Natural killer cell (primary cell): ENCODE measurements at regions not wholly inside any gene's neighbourhood (a gene's known extent, or its start where the extent isn't known, plus 50 kb on each side); places are given as distances from the start of the nearest gene placed in this dataset.

Experiments used
- ATAC-seq, 3 donors: fragments of 150-1000 bp in 2 of 3; fragments of 200-7000 bp in 1 of 3; cut with Tn5 transposase; 1 replicate in 1 of 3; 2 replicates in 2 of 3; pipeline ENCODE4 v1.10.0; 2021; ENCODE audit warnings: mild to moderate bottlenecking in 2 of 3, moderate library complexity in 2 of 3
- DNase-seq, 2 donors: peaks; one replicate each; pipeline versions ENCODE4 v3.0.0 to v3.0.0-alpha.2; 2013 to 2021; ENCODE audit warnings: mixed read lengths in 1 of 2
- H3K27ac ChIP-seq: one replicate; pipeline ENCODE4 v1.5.1; 2013; ENCODE audit warnings: mild to moderate bottlenecking, low read length
- H3K27me3 ChIP-seq: one replicate; pipeline ENCODE4 v1.6.1; 2013; ENCODE audit warnings: low read length; ENCODE audit not compliant: control insufficient read depth, insufficient read depth
- H3K36me3 ChIP-seq: one replicate; pipeline ENCODE4 v1.6.1; 2013; ENCODE audit warnings: low read length; ENCODE audit not compliant: control insufficient read depth, insufficient read depth
- H3K4me1 ChIP-seq: one replicate; pipeline ENCODE4 v1.6.1; 2013; ENCODE audit warnings: low read length; ENCODE audit not compliant: control insufficient read depth, insufficient read depth
- H3K4me3 ChIP-seq: one replicate; pipeline ENCODE4 v1.5.1; 2013; ENCODE audit warnings: low read length
- H3K9me3 ChIP-seq: one replicate; pipeline ENCODE4 v1.6.1; 2013; ENCODE audit warnings: low read length; ENCODE audit not compliant: control insufficient read depth, insufficient read depth
- H3K27ac Mint-ChIP-seq, 2 donors: one replicate each; pipeline ENCODE4 v1.8.0; 2022; ENCODE audit warnings: mild to moderate bottlenecking in 2 of 2, mixed read lengths in 2 of 2, moderate library complexity in 1 of 2
- H3K27me3 Mint-ChIP-seq, 2 donors: one replicate each; pipeline ENCODE4 v1.8.0; 2022; ENCODE audit warnings: low read depth in 2 of 2, mixed read lengths in 2 of 2
- H3K36me3 Mint-ChIP-seq: one replicate; pipeline ENCODE4 v1.8.0; 2022; ENCODE audit warnings: mixed read lengths
- H3K4me1 Mint-ChIP-seq, 2 donors: one replicate each; pipeline ENCODE4 v1.8.0; 2022; ENCODE audit warnings: mixed read lengths in 2 of 2
- H3K4me3 Mint-ChIP-seq: one replicate; pipeline ENCODE4 v1.8.0; 2022; ENCODE audit warnings: mild to moderate bottlenecking, moderate library complexity, mixed read lengths
- H3K9me3 Mint-ChIP-seq, 2 donors: one replicate each; pipeline ENCODE4 v1.8.0; 2022; ENCODE audit warnings: mixed read lengths in 2 of 2
- WGBS: methylation state at CpG from one replicate; pipeline ENCODE4 v1.1.7; 2013; ENCODE audit warnings: missing lambda C conversion rate; ENCODE audit not compliant: insufficient coverage; 5-methylcytosine and 5-hydroxymethylcytosine counted together
- intact Hi-C: fragments of 100-400 bp; cut with micrococcal nuclease; formaldehyde crosslinking; loops from one replicate; pipeline ENCODE4 v1.14.2; 2022
- TF ChIP-seq, protein P1 (sequence below): fragments of 200-600 bp; IDR thresholded peaks from one replicate; pipeline ENCODE4 v1.8.0; 2022; ENCODE audit warnings: antibody characterized with exemption

DNA sequence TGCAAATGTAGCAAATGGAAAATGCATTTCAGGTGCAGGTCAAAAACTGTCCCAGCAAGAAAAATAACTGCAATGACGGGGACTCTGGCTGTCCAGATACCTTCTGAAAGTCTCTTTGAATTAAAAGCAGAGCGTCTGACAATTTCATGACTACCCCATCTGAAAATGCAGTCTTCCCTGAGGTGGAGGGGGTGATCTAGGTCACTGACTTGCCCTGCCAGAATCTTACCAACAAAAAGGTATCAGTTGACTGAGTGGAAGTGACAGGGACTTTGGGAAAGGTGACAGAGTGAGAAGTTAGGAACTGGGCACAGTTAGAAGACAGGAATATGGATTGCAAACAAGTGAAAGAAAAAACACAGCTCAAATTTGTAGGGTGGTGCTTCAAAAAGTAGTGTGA, 402.2 kb downstream of the DHX35 start:
- Mint-ChIP-seq H3K36me3 (peaks cover 8% of the 10 kb centered on the region), H3K4me3 (no peak overlapping the region), H3K27ac (no peak overlapping the region), H3K9me3 (peaks cover 8 to 13% of the 10 kb centered on the region in 2 donors), H3K27me3 (no peaks in the 10 kb centered on the region), H3K4me1 (no peaks in the 10 kb centered on the region)
- WGBS, result 70% methylated on average over 2 of the region's 2 CpGs
- Histone ChIP-seq H3K4me1 (no peaks in the 10 kb centered on the region), H3K36me3 (no peaks in the 10 kb centered on the region), H3K27me3 (no peaks in the 10 kb centered on the region), H3K9me3 (no peaks in the 10 kb centered on the region), H3K27ac (no peak overlapping the region), H3K4me3 (no peak overlapping the region)
- intact Hi-C loops, result no loop called here
- ATAC-seq (no peak), DNase-seq (no peak)
- TF ChIP-seq, protein P1, sequence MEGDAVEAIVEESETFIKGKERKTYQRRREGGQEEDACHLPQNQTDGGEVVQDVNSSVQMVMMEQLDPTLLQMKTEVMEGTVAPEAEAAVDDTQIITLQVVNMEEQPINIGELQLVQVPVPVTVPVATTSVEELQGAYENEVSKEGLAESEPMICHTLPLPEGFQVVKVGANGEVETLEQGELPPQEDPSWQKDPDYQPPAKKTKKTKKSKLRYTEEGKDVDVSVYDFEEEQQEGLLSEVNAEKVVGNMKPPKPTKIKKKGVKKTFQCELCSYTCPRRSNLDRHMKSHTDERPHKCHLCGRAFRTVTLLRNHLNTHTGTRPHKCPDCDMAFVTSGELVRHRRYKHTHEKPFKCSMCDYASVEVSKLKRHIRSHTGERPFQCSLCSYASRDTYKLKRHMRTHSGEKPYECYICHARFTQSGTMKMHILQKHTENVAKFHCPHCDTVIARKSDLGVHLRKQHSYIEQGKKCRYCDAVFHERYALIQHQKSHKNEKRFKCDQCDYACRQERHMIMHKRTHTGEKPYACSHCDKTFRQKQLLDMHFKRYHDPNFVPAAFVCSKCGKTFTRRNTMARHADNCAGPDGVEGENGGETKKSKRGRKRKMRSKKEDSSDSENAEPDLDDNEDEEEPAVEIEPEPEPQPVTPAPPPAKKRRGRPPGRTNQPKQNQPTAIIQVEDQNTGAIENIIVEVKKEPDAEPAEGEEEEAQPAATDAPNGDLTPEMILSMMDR, result no peak

DNA sequence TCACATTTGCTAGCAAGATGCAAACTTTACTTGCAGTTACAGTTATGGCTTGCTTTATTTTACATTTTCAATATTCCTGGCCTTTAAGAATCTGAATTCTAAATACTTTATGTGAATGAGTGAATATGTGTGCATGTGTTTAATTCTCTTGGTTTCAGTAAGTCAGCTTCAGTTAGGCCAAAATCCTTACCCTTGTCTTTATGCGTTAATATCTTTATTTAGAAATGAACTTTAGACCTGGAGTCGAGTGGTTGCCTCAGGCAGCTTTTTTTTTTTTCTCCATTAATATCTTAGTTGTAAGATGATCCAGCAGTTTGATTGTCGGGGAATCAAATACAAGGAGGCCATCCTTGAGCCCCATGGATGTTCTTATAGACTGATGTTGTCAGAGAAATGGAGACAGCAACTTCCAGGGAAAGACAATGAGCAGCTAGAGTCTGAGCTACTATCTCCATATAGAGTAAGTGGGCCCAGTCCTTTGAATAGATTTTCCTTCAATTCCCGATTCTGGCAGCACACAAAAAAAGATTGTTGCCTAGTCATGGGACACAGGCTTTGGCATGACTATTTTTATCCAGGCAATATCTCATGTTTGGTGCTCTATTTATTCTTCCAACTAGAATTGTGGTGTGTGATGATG, 398.0 kb downstream of the DHX35 start:
- Mint-ChIP-seq H3K27ac (no peak overlapping the region), H3K4me3 (no peak overlapping the region)
- intact Hi-C loops, result no loop called here

DNA sequence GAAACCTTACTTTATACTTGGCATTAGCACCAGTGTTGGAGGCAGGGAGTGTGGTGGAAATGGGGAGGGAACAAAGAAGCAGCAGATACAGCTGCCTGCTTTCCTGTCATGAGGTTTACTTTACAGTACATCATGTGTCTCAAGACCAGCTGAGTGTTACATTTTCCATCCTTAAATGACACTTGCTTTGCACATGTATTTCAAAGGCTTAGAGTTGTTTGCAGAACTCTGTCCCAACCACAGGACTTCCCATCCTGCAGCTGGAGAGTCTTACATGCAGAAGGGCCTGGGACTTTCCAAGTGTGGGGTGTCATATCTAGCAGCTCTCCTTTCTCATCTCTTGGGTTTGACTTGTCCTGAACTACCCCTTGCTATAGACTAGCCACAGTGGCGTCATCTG, 395.9 kb downstream of the DHX35 start:
- Histone ChIP-seq H3K4me3 (no peak overlapping the region), H3K36me3 (no peaks in the 10 kb centered on the region), H3K9me3 (no peaks in the 10 kb centered on the region), H3K27me3 (no peaks in the 10 kb centered on the region), H3K27ac (no peak overlapping the region), H3K4me1 (no peaks in the 10 kb centered on the region)
- DNase-seq (no peak), ATAC-seq (no peak)
- Mint-ChIP-seq H3K9me3 (no peaks in the 10 kb centered on the region), H3K4me1 (no peaks in the 10 kb centered on the region), H3K36me3 (no peaks in the 10 kb centered on the region), H3K27me3 (peaks cover 0 to 11% of the 10 kb centered on the region in 2 donors), H3K27ac (no peak overlapping the region), H3K4me3 (no peak overlapping the region)
- intact Hi-C loops, result no loop called here
- TF ChIP-seq, protein P1, result no peak
- 65% methylated on average over 1 of the region's 1 CpG for WGBS

More for the DNA sequence above, 398.0 kb downstream of the DHX35 start:
- H3K36me3 ChIP-seq, result no peaks in the 10 kb centered on the region
- H3K4me1 ChIP-seq, result no peaks in the 10 kb centered on the region
- H3K27me3 ChIP-seq, result no peaks in the 10 kb centered on the region
- no peak overlapping the region for H3K4me3 ChIP-seq
- no peaks in the 10 kb centered on the region for H3K36me3 Mint-ChIP-seq
- H3K27me3 Mint-ChIP-seq, result no peaks in the 10 kb centered on the region
- no peak for ATAC-seq
- H3K9me3 Mint-ChIP-seq, result peaks cover 0 to 3% of the 10 kb centered on the region in 2 donors
- no peak overlapping the region for H3K27ac ChIP-seq
- no peak for DNase-seq
- 85% methylated on average over 3 of the region's 4 CpGs for WGBS
- H3K4me1 Mint-ChIP-seq, result no peaks in the 10 kb centered on the region
- H3K9me3 ChIP-seq, result no peaks in the 10 kb centered on the region
- TF ChIP-seq, protein P1, result no peak

DNA sequence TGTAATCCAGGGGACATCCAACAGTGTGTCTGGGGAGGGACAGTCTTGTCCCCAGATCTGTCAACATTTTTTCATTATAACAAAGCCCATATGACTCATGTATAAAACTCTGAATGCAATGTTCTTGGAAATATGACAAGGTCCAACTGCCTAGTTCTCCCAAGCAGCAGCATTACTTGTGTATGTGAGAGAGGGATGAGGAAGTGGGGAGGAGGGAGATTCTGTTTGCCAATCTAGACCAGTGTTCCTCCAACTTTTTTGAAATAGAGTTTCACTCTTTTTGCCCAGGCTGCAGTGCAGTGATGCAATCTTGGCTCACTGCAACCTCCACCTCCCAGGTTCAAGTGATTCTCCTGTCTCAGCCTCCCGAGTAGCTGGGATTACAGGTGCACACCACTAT, 394.8 kb downstream of the DHX35 start:
- TF ChIP-seq, protein P1, result no peak
- Mint-ChIP-seq H3K36me3 (no peaks in the 10 kb centered on the region), H3K9me3 (no peaks in the 10 kb centered on the region), H3K4me1 (no peaks in the 10 kb centered on the region), H3K27ac (no peak overlapping the region), H3K4me3 (no peak overlapping the region), H3K27me3 (peaks cover 0 to 11% of the 10 kb centered on the region in 2 donors)
- Histone ChIP-seq H3K4me3 (no peak overlapping the region), H3K36me3 (no peaks in the 10 kb centered on the region), H3K4me1 (no peaks in the 10 kb centered on the region), H3K27ac (no peak overlapping the region), H3K27me3 (no peaks in the 10 kb centered on the region), H3K9me3 (no peaks in the 10 kb centered on the region)
- WGBS, result 83% methylated on average over 1 of the region's 1 CpG
- ATAC-seq (no peak), DNase-seq (no peak)
- intact Hi-C loops, result no loop called here
